ENCODE measurements at regions not wholly inside any gene's neighbourhood (a gene's known extent, or its start where the extent isn't known, plus 50 kb on each side); places are given as distances from the start of the nearest gene placed in this dataset.
A peak's percentile ranks its signal among the peaks of the same experiment; 100 is the strongest.
"Not testable (repeated sequence)": the region's sequence is repeated elsewhere in the genome, so short reads cannot be mapped to it uniquely, and the experiment has no call there.

- peak in 1 of 2 donors; percentile 48 for DNase-seq
Observed at GRCh38 chr14:105858676-105859025, 332.3 kb downstream of the TMEM121 start.

DNA sequence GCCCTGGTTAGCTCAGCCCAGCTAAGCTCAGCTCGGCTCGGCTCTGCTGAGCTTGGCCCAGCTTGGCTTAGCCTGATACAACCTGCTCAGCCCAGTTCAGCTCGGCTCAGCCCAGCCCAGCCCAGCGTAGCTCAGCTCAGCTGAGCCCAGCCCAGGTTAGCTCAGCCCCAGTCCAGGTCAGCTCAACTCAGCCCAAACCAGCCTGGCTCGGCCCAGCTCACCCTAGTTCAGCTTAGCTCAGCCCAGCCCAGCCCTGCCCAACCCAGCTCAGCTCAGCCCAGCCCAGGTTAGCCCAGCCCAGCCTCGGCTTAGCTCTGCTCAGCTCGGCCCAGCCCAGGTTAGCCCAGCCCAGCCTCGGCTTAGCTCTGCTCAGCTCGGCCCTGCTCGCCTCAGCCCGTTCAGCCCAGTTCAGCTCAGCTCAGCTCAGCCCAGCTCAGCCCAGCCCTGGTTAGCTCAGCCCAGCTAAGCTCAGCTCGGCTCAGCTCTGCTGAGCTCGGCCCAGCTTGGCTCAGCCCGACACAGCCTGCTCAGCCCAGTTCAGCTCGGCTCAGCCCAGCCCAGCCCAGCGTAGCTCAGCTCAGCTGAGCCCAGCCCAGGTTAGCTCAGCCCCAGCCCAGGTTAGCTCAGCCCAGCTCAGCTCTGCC, 332.8 kb downstream of the TMEM121 start:
- DNase-seq; H3K4me1 ChIP-seq; H3K27ac ChIP-seq; H3K9me3 ChIP-seq; H3K36me3 ChIP-seq; H3K27me3 ChIP-seq; H3K4me3 ChIP-seq; intact Hi-C loops (cut with DNase I; ENCODE audit: low total_unique reads): not testable (repeated sequence)

More at GRCh38 chr14:105858676-105859025, 332.3 kb downstream of the TMEM121 start:
- Histone ChIP-seq H3K9me3 (no peaks in the 10 kb centered on the region), H3K4me1 (no peaks in the 10 kb centered on the region), H3K36me3 (no peaks in the 10 kb centered on the region), H3K27ac (no peak overlapping the region), H3K27me3 (no peaks in the 10 kb centered on the region), H3K4me3 (no peak overlapping the region)
- TF ChIP-seq, protein P1, sequence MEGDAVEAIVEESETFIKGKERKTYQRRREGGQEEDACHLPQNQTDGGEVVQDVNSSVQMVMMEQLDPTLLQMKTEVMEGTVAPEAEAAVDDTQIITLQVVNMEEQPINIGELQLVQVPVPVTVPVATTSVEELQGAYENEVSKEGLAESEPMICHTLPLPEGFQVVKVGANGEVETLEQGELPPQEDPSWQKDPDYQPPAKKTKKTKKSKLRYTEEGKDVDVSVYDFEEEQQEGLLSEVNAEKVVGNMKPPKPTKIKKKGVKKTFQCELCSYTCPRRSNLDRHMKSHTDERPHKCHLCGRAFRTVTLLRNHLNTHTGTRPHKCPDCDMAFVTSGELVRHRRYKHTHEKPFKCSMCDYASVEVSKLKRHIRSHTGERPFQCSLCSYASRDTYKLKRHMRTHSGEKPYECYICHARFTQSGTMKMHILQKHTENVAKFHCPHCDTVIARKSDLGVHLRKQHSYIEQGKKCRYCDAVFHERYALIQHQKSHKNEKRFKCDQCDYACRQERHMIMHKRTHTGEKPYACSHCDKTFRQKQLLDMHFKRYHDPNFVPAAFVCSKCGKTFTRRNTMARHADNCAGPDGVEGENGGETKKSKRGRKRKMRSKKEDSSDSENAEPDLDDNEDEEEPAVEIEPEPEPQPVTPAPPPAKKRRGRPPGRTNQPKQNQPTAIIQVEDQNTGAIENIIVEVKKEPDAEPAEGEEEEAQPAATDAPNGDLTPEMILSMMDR (IDR thresholded peaks at IDR 0.05): no peak
- intact Hi-C loops (cut with DNase I; ENCODE audit: low total_unique reads): no loop called here

GRCh38 chr14:105859717-105860614, 333.6 kb downstream of the TMEM121 start:
- no peaks in the 10 kb centered on the region for H3K36me3 ChIP-seq
- intact Hi-C loops (cut with DNase I; ENCODE audit: low total_unique reads): no loop called here
- no peaks in the 10 kb centered on the region for H3K4me1 ChIP-seq
- H3K9me3 ChIP-seq: no peaks in the 10 kb centered on the region
- peaks cover 0 to 8% of the 10 kb centered on the region in 2 donors for H3K27me3 ChIP-seq
- H3K27ac ChIP-seq: no peak overlapping the region
- H3K4me3 ChIP-seq: no peak overlapping the region
- TF ChIP-seq, protein P1 (IDR thresholded peaks at IDR 0.05): no peak
- DNase-seq: peak in 1 of 2 donors; percentile 3

- H3K27me3 ChIP-seq: peaks cover 0 to 11% of the 10 kb centered on the region in 2 donors
- DNase-seq: peak in 1 of 2 donors; percentile 11
- H3K9me3 ChIP-seq: no peaks in the 10 kb centered on the region
- no peaks in the 10 kb centered on the region for H3K4me1 ChIP-seq
- intact Hi-C loops (cut with DNase I; ENCODE audit: low total_unique reads): no loop called here
- H3K4me3 ChIP-seq: no peak overlapping the region
- no peaks in the 10 kb centered on the region for H3K36me3 ChIP-seq
- H3K27ac ChIP-seq: no peak overlapping the region
- TF ChIP-seq, protein P1 (IDR thresholded peaks at IDR 0.05): no peak
Observed at GRCh38 chr14:105860615-105861580, 334.5 kb downstream of the TMEM121 start.

DNA sequence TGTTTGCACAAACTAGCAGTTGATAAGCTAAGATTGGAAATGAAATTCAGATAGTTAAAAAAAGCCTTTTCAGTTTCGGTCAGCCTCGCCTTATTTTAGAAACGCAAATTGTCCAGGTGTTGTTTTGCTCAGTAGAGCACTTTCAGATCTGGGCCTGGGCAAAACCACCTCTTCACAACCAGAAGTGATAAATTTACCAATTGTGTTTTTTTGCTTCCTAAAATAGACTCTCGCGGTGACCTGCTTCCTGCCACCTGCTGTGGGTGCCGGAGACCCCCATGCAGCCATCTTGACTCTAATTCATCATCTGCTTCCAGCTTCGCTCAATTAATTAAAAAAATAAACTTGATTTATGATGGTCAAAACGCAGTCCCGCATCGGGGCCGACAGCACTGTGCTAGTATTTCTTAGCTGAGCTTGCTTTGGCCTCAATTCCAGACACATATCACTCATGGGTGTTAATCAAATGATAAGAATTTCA, 335.6 kb downstream of the TMEM121 start:
- no peaks in the 10 kb centered on the region for H3K36me3 ChIP-seq
- no peaks in the 10 kb centered on the region for H3K4me1 ChIP-seq
- H3K27ac ChIP-seq: no peak overlapping the region
- peak in 1 of 2 donors; percentile 54 for DNase-seq
- no peak overlapping the region for H3K4me3 ChIP-seq
- TF ChIP-seq, protein P1 (IDR thresholded peaks at IDR 0.05): no peak
- no peaks in the 10 kb centered on the region for H3K9me3 ChIP-seq
- intact Hi-C loops (cut with DNase I; ENCODE audit: low total_unique reads): no loop called here
- H3K27me3 ChIP-seq: peaks cover 0 to 11% of the 10 kb centered on the region in 2 donors

Measured in tibial artery (tissue), 4 donors.